RWPE2 (cell line): ENCODE measurements at regions not wholly inside any gene's neighbourhood (a gene's known extent, or its start where the extent isn't known, plus 50 kb on each side); places are given as distances from the start of the nearest gene placed in this dataset.

Source experiments
- ATAC-seq: fragments of 200-7000 bp; cut with Tn5 transposase; 3 replicates; pipeline ENCODE4 v1.9.1; 2021; ENCODE audit warnings: low read depth
- DNase-seq: peaks from one replicate; pipeline ENCODE4 v3.0.0-alpha.2; 2020; ENCODE audit warnings: low spot score
- H3K27ac ChIP-seq: fragments of 450-650 bp; 2 replicates; pipeline ENCODE4 v1.5.1; 2017; ENCODE audit warnings: mild to moderate bottlenecking; ENCODE audit not compliant: poor library complexity, severe bottlenecking
- H3K27me3 ChIP-seq: fragments of 250-450 bp; sonication (Bioruptor Pico); 2 replicates; pipeline ENCODE4 v1.5.1; 2021; ENCODE audit warnings: mild to moderate bottlenecking, moderate library complexity; ENCODE audit not compliant: insufficient read depth, poor library complexity, severe bottlenecking
- H3K36me3 ChIP-seq: fragments of 250-450 bp; sonication (Bioruptor Pico); 2 replicates; pipeline ENCODE4 v1.5.1; 2020; ENCODE audit warnings: low read depth, mild to moderate bottlenecking, moderate library complexity
- H3K4me1 ChIP-seq: fragments of 250-450 bp; sonication (Bioruptor Pico); 2 replicates; pipeline ENCODE4 v1.5.1; 2021; ENCODE audit warnings: mild to moderate bottlenecking, moderate library complexity; ENCODE audit not compliant: insufficient read depth, poor library complexity, severe bottlenecking
- H3K4me3 ChIP-seq: fragments of 250-450 bp; sonication (Bioruptor Pico); 2 replicates; pipeline ENCODE4 v1.5.1; 2021; ENCODE audit warnings: mild to moderate bottlenecking, moderate library complexity; ENCODE audit not compliant: severe bottlenecking
- H3K9me3 ChIP-seq: fragments of 250-450 bp; sonication (Bioruptor Pico); 2 replicates; pipeline ENCODE4 v1.5.1; 2021; ENCODE audit warnings: mild to moderate bottlenecking, moderate library complexity; ENCODE audit not compliant: severe bottlenecking
- CTCF ChIP-seq: fragments of 450-650 bp; IDR thresholded peaks from one replicate; pipeline ENCODE4 v1.5.1; 2017; ENCODE audit warnings: mild to moderate bottlenecking, moderate library complexity; ENCODE audit not compliant: poor library complexity, severe bottlenecking

GRCh38 chr7:37535841-37536240 is 87.2 kb upstream of the ELMO1 start:
- DNase-seq (no peak), ATAC-seq (no peak)
- H3K27me3 ChIP-seq, result no peaks in the 10 kb centered on the region
- H3K4me3 ChIP-seq, result no peak overlapping the region
- TF ChIP-seq CTCF, result no peak
- H3K9me3 ChIP-seq, result no peaks in the 10 kb centered on the region
- no peaks in the 10 kb centered on the region for H3K36me3 ChIP-seq
- no peak overlapping the region for H3K27ac ChIP-seq
- H3K4me1 ChIP-seq, result no peaks in the 10 kb centered on the region

GRCh38 chr7:37536706-37537105 is 88.0 kb upstream of the ELMO1 start:
- Histone ChIP-seq H3K4me1 (no peaks in the 10 kb centered on the region), H3K36me3 (no peaks in the 10 kb centered on the region), H3K4me3 (no peak overlapping the region), H3K9me3 (no peaks in the 10 kb centered on the region), H3K27me3 (no peaks in the 10 kb centered on the region), H3K27ac (no peak overlapping the region)
- ATAC-seq, result no peak
- no peak for DNase-seq
- no peak for TF ChIP-seq CTCF

- H3K36me3 ChIP-seq, result no peaks in the 10 kb centered on the region
- H3K27me3 ChIP-seq, result no peaks in the 10 kb centered on the region
- no peak for ATAC-seq
- H3K4me1 ChIP-seq, result no peaks in the 10 kb centered on the region
- no peak overlapping the region for H3K4me3 ChIP-seq
- H3K27ac ChIP-seq, result no peak overlapping the region
- TF ChIP-seq CTCF, result no peak
- H3K9me3 ChIP-seq, result no peaks in the 10 kb centered on the region
- DNase-seq, result no peak
Measured at GRCh38 chr7:37537439-37537838, 88.8 kb upstream of the ELMO1 start.

- H3K36me3 ChIP-seq, result no peaks in the 10 kb centered on the region
- no peak for TF ChIP-seq CTCF
- no peak overlapping the region for H3K27ac ChIP-seq
- ATAC-seq (no peak), DNase-seq (no peak)
- no peak overlapping the region for H3K4me3 ChIP-seq
- H3K27me3 ChIP-seq, result no peaks in the 10 kb centered on the region
- H3K4me1 ChIP-seq, result no peaks in the 10 kb centered on the region
- no peaks in the 10 kb centered on the region for H3K9me3 ChIP-seq
Measured at GRCh38 chr7:37538945-37539344, 90.3 kb upstream of the ELMO1 start.

- DNase-seq (no peak), ATAC-seq (no peak)
- H3K27ac ChIP-seq, result no peak overlapping the region
- H3K36me3 ChIP-seq, result no peaks in the 10 kb centered on the region
- no peaks in the 10 kb centered on the region for H3K4me1 ChIP-seq
- H3K27me3 ChIP-seq, result no peaks in the 10 kb centered on the region
- no peak for TF ChIP-seq CTCF
- no peak overlapping the region for H3K4me3 ChIP-seq
- H3K9me3 ChIP-seq, result no peaks in the 10 kb centered on the region
Measured at GRCh38 chr7:37540917-37541316, 92.3 kb upstream of the ELMO1 start.
